ENCODE measurements at regions not wholly inside any gene's neighbourhood (a gene's known extent, or its start where the extent isn't known, plus 50 kb on each side); places are given as distances from the start of the nearest gene placed in this dataset.

DNA sequence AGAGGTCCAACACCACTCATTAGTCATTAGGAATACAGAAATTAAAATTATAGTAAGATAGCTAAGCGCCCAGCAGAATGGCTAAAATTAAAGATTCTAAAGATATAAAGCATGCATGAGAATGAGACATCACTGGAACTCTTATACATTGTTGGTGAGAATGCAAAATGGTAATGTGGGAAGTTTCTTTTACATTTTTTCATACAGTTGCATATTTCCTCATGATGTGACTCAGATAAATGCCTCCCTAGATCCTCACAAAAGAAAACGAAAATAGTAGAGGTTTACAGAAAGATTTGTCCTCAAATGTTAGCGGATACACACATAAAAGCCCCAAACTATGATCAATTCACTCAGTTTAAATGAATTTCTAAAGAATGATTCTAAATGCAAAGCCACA is 633.7 kb upstream of the GJE1 start:
- TF ChIP-seq ZNF444 (CRISPR knock-in tag; IDR thresholded peaks at IDR 0.05): no peak
- TF ChIP-seq, protein P1, sequence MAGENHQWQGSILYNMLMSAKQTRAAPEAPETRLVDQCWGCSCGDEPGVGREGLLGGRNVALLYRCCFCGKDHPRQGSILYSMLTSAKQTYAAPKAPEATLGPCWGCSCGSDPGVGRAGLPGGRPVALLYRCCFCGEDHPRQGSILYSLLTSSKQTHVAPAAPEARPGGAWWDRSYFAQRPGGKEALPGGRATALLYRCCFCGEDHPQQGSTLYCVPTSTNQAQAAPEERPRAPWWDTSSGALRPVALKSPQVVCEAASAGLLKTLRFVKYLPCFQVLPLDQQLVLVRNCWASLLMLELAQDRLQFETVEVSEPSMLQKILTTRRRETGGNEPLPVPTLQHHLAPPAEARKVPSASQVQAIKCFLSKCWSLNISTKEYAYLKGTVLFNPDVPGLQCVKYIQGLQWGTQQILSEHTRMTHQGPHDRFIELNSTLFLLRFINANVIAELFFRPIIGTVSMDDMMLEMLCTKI (IDR thresholded peaks at IDR 0.05; ENCODE audit: partially characterized antibody): no peak
- no peak for TF ChIP-seq ZNF780A (CRISPR knock-in tag; IDR thresholded peaks at IDR 0.05)
- TF ChIP-seq, protein P2, sequence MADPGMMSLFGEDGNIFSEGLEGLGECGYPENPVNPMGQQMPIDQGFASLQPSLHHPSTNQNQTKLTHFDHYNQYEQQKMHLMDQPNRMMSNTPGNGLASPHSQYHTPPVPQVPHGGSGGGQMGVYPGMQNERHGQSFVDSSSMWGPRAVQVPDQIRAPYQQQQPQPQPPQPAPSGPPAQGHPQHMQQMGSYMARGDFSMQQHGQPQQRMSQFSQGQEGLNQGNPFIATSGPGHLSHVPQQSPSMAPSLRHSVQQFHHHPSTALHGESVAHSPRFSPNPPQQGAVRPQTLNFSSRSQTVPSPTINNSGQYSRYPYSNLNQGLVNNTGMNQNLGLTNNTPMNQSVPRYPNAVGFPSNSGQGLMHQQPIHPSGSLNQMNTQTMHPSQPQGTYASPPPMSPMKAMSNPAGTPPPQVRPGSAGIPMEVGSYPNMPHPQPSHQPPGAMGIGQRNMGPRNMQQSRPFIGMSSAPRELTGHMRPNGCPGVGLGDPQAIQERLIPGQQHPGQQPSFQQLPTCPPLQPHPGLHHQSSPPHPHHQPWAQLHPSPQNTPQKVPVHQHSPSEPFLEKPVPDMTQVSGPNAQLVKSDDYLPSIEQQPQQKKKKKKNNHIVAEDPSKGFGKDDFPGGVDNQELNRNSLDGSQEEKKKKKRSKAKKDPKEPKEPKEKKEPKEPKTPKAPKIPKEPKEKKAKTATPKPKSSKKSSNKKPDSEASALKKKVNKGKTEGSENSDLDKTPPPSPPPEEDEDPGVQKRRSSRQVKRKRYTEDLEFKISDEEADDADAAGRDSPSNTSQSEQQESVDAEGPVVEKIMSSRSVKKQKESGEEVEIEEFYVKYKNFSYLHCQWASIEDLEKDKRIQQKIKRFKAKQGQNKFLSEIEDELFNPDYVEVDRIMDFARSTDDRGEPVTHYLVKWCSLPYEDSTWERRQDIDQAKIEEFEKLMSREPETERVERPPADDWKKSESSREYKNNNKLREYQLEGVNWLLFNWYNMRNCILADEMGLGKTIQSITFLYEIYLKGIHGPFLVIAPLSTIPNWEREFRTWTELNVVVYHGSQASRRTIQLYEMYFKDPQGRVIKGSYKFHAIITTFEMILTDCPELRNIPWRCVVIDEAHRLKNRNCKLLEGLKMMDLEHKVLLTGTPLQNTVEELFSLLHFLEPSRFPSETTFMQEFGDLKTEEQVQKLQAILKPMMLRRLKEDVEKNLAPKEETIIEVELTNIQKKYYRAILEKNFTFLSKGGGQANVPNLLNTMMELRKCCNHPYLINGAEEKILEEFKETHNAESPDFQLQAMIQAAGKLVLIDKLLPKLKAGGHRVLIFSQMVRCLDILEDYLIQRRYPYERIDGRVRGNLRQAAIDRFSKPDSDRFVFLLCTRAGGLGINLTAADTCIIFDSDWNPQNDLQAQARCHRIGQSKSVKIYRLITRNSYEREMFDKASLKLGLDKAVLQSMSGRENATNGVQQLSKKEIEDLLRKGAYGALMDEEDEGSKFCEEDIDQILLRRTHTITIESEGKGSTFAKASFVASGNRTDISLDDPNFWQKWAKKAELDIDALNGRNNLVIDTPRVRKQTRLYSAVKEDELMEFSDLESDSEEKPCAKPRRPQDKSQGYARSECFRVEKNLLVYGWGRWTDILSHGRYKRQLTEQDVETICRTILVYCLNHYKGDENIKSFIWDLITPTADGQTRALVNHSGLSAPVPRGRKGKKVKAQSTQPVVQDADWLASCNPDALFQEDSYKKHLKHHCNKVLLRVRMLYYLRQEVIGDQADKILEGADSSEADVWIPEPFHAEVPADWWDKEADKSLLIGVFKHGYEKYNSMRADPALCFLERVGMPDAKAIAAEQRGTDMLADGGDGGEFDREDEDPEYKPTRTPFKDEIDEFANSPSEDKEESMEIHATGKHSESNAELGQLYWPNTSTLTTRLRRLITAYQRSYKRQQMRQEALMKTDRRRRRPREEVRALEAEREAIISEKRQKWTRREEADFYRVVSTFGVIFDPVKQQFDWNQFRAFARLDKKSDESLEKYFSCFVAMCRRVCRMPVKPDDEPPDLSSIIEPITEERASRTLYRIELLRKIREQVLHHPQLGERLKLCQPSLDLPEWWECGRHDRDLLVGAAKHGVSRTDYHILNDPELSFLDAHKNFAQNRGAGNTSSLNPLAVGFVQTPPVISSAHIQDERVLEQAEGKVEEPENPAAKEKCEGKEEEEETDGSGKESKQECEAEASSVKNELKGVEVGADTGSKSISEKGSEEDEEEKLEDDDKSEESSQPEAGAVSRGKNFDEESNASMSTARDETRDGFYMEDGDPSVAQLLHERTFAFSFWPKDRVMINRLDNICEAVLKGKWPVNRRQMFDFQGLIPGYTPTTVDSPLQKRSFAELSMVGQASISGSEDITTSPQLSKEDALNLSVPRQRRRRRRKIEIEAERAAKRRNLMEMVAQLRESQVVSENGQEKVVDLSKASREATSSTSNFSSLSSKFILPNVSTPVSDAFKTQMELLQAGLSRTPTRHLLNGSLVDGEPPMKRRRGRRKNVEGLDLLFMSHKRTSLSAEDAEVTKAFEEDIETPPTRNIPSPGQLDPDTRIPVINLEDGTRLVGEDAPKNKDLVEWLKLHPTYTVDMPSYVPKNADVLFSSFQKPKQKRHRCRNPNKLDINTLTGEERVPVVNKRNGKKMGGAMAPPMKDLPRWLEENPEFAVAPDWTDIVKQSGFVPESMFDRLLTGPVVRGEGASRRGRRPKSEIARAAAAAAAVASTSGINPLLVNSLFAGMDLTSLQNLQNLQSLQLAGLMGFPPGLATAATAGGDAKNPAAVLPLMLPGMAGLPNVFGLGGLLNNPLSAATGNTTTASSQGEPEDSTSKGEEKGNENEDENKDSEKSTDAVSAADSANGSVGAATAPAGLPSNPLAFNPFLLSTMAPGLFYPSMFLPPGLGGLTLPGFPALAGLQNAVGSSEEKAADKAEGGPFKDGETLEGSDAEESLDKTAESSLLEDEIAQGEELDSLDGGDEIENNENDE (IDR thresholded peaks at IDR 0.05; ENCODE audit: low read depth, low read length): no peak
- TF ChIP-seq CBX1 (IDR thresholded peaks at IDR 0.05; ENCODE audit: low read depth): no peak
- TF ChIP-seq ZNF146 (CRISPR knock-in tag; IDR thresholded peaks at IDR 0.05; ENCODE audit: unreplicated experiment): no peak
- TF ChIP-seq CBX8 (IDR thresholded peaks at IDR 0.05; ENCODE audit: borderline replicate concordance, extremely low read depth, low read depth, low read length, poor library complexity, severe bottlenecking): no peak
- ATAC-seq (no peak), FAIRE-seq (no peak), DNase-seq (ENCODE audit: extremely low read depth in 1 of 4, low spot score in 3 of 4) (no peak)
- Histone ChIP-seq H3K79me2 (ENCODE audit: control insufficient read depth, insufficient read depth, low read length) (no peaks in the 10 kb centered on the region), H4K20me1 (replicated peaks; ENCODE audit: control insufficient read depth, insufficient read depth, low read length) (no peaks in the 10 kb centered on the region), H3K9ac (ENCODE audit: insufficient read depth in 1 of 2, low read depth in 2 of 2, low read length in 2 of 2) (no peak overlapping the region), H3K4me3 (no peak overlapping the region), H2AFZ (ENCODE audit: low read depth, low read length) (no peak overlapping the region), H3K27ac (ENCODE audit: extremely low read depth, low read depth, low read length) (no peak overlapping the region), H3K9me1 (ENCODE audit: control insufficient read depth, insufficient read depth, low read length) (no peaks in the 10 kb centered on the region), H3K4me1 (replicated peaks in 1 of 2; ENCODE audit: control insufficient read depth in 2 of 2, insufficient read depth in 2 of 2, low read length in 2 of 2) (no peaks in the 10 kb centered on the region), H3K9me3 (replicated peaks; ENCODE audit: control insufficient read depth, insufficient read depth, low read depth, low read length) (0 out of 2 replicates have a peak, but pooled peaks cover 2% of the 10 kb centered on the region), H3K27me3 (ENCODE audit: control insufficient read depth in 2 of 2, insufficient read depth in 2 of 2, low read length in 2 of 2) (no peaks in the 10 kb centered on the region; a peak in 1 of 5 replicates), H3K36me3 (ENCODE audit: control insufficient read depth, insufficient read depth, low read length) (no peaks in the 10 kb centered on the region), H3K4me2 (ENCODE audit: insufficient read depth, low read length) (no peak overlapping the region)
- POLR2A ChIA-PET: no interaction called here
- in situ Hi-C loops (cut with MboI): no loop called here
- intact Hi-C loops (cut with micrococcal nuclease): no loop called here
- 2% methylated on average over 3 of the region's 3 CpGs for WGBS (ENCODE audit: insufficient coverage, low coverage, missing lambda C conversion rate)
- no TSS peak for BruUV-seq (replicated peaks)
- CTCF ChIA-PET (ENCODE audit: low intra/inter-chr PET ratio): no interaction called here

Measured in K562 (cell line).